Neural crest cell (in vitro differentiated cells): ENCODE measurements at regions not wholly inside any gene's neighbourhood (a gene's known extent, or its start where the extent isn't known, plus 50 kb on each side); places are given as distances from the start of the nearest gene placed in this dataset.

Experiments used
- DNase-seq: peaks from one replicate; pipeline ENCODE4 v3.0.0; 2021; ENCODE audit warnings: low read depth, mixed read lengths, low spot score
- H3K27ac Mint-ChIP-seq: one replicate; pipeline ENCODE4 v1.8.0; 2021; ENCODE audit warnings: mild to moderate bottlenecking, mixed read lengths; ENCODE audit not compliant: unreplicated experiment
- H3K27me3 Mint-ChIP-seq: 2 replicates; pipeline ENCODE4 v1.8.0; 2021; ENCODE audit warnings: low read depth, mild to moderate bottlenecking, mixed read lengths
- H3K36me3 Mint-ChIP-seq: 2 replicates; pipeline ENCODE4 v1.8.0; 2021; ENCODE audit warnings: low read depth, mild to moderate bottlenecking, mixed read lengths
- H3K4me1 Mint-ChIP-seq: 2 replicates; pipeline ENCODE4 v1.8.0; 2021; ENCODE audit warnings: mixed read lengths
- H3K4me3 Mint-ChIP-seq: one replicate; pipeline ENCODE4 v1.8.0; 2021; ENCODE audit warnings: mild to moderate bottlenecking, mixed read lengths
- H3K9me3 Mint-ChIP-seq: 2 replicates; pipeline ENCODE4 v1.8.0; 2021; ENCODE audit warnings: mixed read lengths
- TF ChIP-seq, protein P1 (sequence below): fragments of 200-600 bp; sonication (generic); conservative IDR thresholded peaks from 2 replicates; pipeline ENCODE4 v1.5.0; 2021; ENCODE audit warnings: antibody characterized with exemption, mild to moderate bottlenecking

DNA sequence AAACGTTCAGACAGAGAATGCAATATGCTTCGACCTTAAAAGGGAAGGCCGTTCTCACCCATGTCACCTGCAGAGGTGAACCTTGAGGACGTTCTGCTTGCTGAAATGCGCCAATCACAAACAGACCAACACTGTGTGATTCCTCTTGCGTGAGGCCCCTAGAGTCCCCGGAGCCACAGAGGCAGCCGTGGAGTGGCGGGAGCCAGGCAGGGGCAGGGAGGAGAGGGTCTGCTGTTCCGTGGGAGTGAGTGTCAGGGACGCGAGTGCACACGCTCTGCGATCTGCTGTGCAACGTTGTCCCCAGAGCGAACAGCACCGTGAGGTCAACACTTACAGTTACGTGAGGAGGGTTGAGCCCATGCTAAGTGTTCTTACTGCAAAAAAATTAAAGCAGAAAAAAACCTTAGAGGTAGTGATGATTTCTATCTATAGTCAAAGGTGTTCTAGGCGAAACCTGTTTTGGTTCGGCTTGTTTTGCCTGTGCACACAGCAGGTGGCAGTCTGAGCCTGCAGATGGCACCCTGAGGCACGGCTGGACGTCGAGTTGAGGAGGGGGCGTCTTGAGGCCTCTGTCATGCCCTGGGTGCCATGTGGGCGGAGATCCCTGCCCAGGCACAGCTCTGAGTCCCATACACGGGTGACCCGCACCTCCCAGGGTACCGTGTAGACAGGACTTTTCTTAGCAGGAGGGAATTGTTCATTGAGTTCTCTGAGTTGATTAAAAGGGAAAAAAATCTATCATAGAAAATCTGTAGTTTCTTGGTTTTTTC is 71.7 kb upstream of the FRMD1 start:
- Mint-ChIP-seq H3K27ac (no peak overlapping the region), H3K27me3 (peaks cover 5% of the 10 kb centered on the region), H3K36me3 (no peaks in the 10 kb centered on the region), H3K9me3 (no peaks in the 10 kb centered on the region), H3K4me3 (no peak overlapping the region), H3K4me1 (peaks cover 23% of the 10 kb centered on the region)
- TF ChIP-seq, protein P1, sequence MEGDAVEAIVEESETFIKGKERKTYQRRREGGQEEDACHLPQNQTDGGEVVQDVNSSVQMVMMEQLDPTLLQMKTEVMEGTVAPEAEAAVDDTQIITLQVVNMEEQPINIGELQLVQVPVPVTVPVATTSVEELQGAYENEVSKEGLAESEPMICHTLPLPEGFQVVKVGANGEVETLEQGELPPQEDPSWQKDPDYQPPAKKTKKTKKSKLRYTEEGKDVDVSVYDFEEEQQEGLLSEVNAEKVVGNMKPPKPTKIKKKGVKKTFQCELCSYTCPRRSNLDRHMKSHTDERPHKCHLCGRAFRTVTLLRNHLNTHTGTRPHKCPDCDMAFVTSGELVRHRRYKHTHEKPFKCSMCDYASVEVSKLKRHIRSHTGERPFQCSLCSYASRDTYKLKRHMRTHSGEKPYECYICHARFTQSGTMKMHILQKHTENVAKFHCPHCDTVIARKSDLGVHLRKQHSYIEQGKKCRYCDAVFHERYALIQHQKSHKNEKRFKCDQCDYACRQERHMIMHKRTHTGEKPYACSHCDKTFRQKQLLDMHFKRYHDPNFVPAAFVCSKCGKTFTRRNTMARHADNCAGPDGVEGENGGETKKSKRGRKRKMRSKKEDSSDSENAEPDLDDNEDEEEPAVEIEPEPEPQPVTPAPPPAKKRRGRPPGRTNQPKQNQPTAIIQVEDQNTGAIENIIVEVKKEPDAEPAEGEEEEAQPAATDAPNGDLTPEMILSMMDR = peak; percentile 70
- peak; percentile 31 for DNase-seq

DNA sequence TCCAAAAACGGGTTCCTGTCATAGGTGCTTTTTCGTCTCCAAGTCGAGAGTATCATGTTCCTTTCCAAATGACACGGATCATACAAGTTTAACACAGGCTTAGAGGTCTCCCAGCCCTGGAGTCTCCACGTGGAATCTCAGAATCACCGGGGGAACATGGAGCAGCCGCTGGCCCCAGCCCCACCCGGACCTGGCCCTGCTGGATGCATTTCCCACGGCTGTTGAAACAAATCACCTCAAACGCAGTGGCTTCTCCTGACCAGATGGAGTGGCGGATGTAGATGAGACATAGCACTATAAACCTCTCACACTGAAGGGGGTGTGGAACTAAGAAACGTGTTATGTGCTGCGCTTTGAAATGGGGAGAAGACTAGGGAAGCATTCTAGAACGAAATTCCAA is 70.0 kb upstream of the FRMD1 start:
- DNase-seq = no peak
- Mint-ChIP-seq H3K4me3 (no peak overlapping the region), H3K36me3 (no peaks in the 10 kb centered on the region), H3K4me1 (peaks cover 18% of the 10 kb centered on the region), H3K27me3 (peaks cover 5% of the 10 kb centered on the region), H3K9me3 (no peaks in the 10 kb centered on the region), H3K27ac (no peak overlapping the region)
- TF ChIP-seq, protein P1 = no peak

DNA sequence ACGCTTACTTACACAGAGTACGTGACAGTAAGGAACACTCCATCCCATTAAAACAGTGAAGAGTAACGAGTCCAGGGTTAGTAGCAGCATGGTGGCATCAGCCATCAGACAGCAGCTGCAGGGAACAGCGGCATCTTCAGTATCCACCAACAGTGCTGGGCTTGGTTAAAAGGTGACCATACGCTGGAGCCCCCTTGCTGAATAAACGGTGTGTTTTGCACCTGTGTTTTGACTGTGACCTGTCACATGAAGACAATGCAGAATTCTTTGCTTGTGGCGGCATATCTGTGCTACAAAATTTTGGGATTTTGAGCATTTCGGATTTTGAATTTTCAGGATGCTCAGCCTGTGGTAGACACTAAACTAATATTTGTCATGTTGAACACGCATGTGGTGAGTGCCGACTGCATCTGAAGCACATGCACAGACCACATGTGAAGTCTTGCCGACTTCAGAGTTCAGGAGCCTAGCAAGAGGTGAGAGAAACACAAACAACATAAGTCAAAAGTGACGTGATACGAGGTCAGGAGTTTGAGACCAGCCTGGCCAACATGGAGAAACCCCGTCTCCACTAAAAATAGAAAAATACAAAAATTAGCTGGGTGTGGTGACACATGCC is 69.3 kb upstream of the FRMD1 start:
- Mint-ChIP-seq H3K36me3 (no peaks in the 10 kb centered on the region), H3K27ac (no peak overlapping the region), H3K4me3 (no peak overlapping the region), H3K27me3 (peaks cover 8% of the 10 kb centered on the region), H3K9me3 (no peaks in the 10 kb centered on the region), H3K4me1 (peaks cover 15% of the 10 kb centered on the region)
- TF ChIP-seq, protein P1 = no peak
- DNase-seq = no peak

DNA sequence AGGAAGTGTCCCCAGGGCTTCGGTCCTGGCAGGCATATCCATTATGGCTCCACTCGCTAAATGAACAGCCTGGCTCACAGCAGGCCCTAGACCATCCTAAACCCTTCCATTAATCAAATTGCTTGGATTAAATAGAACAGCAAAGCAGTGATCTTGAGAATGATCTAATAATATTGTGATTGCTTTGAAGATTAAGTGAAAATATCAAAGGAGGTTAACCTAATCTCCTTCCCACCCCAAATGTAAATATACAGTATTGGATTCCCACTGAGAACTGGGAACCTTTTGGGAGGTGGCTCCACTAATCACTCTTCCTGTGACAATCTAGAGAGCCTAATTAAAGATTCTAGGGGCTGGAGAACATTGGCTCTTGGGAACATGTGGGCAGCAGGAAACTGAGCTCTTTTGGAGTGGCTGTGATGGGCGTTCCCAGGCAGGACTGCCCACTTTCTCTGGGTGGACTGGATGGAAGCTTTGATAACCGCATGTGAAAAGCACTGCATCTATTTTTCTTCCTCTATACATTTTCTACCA is 68.3 kb upstream of the FRMD1 start:
- Mint-ChIP-seq H3K27me3 (peaks cover 17% of the 10 kb centered on the region), H3K36me3 (no peaks in the 10 kb centered on the region), H3K4me1 (peaks cover 8% of the 10 kb centered on the region), H3K4me3 (no peak overlapping the region), H3K27ac (no peak overlapping the region), H3K9me3 (no peaks in the 10 kb centered on the region)
- no peak for DNase-seq
- TF ChIP-seq, protein P1 = no peak

DNA sequence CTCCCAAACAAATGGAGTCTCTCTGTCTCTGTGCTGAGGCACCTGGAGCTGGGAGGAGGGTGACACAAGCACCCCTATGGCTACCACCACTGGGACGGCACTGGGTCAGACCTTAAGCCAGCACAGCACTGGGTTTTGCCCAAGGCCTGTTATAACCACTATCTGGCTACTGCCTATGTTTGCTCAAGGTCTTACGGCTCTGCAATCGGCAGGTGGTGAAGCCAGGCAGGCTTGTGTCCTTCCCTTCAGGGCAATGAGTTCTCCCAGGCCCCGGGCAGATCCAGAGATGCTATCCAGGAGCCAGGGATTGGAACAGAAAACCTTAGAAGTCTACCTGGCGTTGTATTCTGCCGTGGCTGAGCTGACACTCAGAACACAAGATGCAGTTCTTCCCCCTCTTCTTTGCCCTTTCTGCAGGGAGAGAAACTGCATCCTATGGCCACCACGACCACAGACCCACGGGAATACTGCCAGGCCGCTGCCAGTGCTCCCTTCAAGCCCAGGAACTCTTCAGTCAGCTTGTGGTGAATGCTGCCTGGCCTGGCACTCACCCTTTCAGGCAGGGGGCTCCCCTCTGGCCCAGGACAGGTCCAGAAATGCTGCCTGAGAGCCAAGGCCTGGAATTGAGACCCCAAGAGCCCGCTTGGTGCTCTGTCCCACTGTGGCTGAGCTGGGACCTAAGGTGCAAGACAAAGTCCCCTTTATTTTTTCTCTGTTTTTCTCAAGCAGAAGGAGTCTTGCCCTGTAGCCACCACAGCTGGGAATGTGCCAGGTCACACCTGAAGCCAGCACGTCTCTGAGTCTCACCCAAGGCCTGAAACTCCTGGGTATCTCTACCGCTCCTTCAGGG is 67.0 kb upstream of the FRMD1 start:
- H3K27me3 Mint-ChIP-seq = peaks cover 23% of the 10 kb centered on the region
- no peaks in the 10 kb centered on the region for H3K36me3 Mint-ChIP-seq
- no peaks in the 10 kb centered on the region for H3K9me3 Mint-ChIP-seq
- no peak overlapping the region for H3K27ac Mint-ChIP-seq
- no peak overlapping the region for H3K4me3 Mint-ChIP-seq
- H3K4me1 Mint-ChIP-seq = peaks cover 8% of the 10 kb centered on the region
- TF ChIP-seq, protein P1 = no peak
- DNase-seq = no peak
